Endodermal cell (in vitro differentiated cells): ENCODE measurements at regions not wholly inside any gene's neighbourhood (a gene's known extent, or its start where the extent isn't known, plus 50 kb on each side); places are given as distances from the start of the nearest gene placed in this dataset.

Source experiments
- DNase-seq: peaks from one replicate; pipeline ENCODE4 v3.0.0-alpha.2; 2017
- H3K27ac ChIP-seq: 2 replicates; pipeline ENCODE4 v1.5.1; 2013; ENCODE audit warnings: mild to moderate bottlenecking, low read depth, low read length, moderate library complexity
- H3K27me3 ChIP-seq: 2 replicates; pipeline ENCODE4 v1.6.1; 2013; ENCODE audit warnings: mild to moderate bottlenecking, low read length, moderate library complexity; ENCODE audit not compliant: insufficient read depth, control insufficient read depth, poor library complexity, severe bottlenecking
- H3K36me3 ChIP-seq: 2 replicates; pipeline ENCODE4 v1.7.0; 2013; ENCODE audit warnings: mild to moderate bottlenecking, low read length, moderate library complexity; ENCODE audit not compliant: control insufficient read depth, insufficient read depth
- H3K4me1 ChIP-seq: one replicate; pipeline ENCODE4 v1.7.0; 2013; ENCODE audit warnings: low read length; ENCODE audit not compliant: control insufficient read depth, insufficient read depth
- H3K4me3 ChIP-seq: 2 replicates; pipeline ENCODE4 v1.5.1; 2013; ENCODE audit warnings: mild to moderate bottlenecking, low read length, moderate library complexity
- H3K9ac ChIP-seq: 2 replicates; pipeline ENCODE4 v1.6.1; 2013; ENCODE audit warnings: mild to moderate bottlenecking, low read length, moderate library complexity; ENCODE audit not compliant: poor library complexity, severe bottlenecking; ENCODE audit errors: extremely low read depth
- H3K9me3 ChIP-seq: 2 replicates; pipeline ENCODE4 v1.6.1; 2013; ENCODE audit warnings: mild to moderate bottlenecking, low read length, moderate library complexity; ENCODE audit not compliant: control insufficient read depth
- H3K27ac Mint-ChIP-seq: 2 replicates; pipeline ENCODE4 v1.8.0; 2020; ENCODE audit warnings: mixed read lengths
- H3K27me3 Mint-ChIP-seq: 2 replicates; pipeline ENCODE4 v1.8.0; 2021; ENCODE audit warnings: mild to moderate bottlenecking, mixed read lengths; ENCODE audit not compliant: insufficient read depth
- H3K36me3 Mint-ChIP-seq: 2 replicates; pipeline ENCODE4 v1.8.0; 2020; ENCODE audit warnings: low read depth, mixed read lengths
- H3K4me1 Mint-ChIP-seq: 2 replicates; pipeline ENCODE4 v1.8.0; 2020; ENCODE audit warnings: mixed read lengths
- H3K4me3 Mint-ChIP-seq: 2 replicates; pipeline ENCODE4 v1.8.0; 2020; ENCODE audit warnings: mild to moderate bottlenecking, moderate library complexity, mixed read lengths
- H3K9me3 Mint-ChIP-seq: 2 replicates; pipeline ENCODE4 v1.8.0; 2020; ENCODE audit warnings: mild to moderate bottlenecking, mixed read lengths
- CTCF ChIP-seq: fragments of 200-600 bp; sonication (generic); conservative IDR thresholded peaks from 2 replicates; pipeline ENCODE4 v1.5.0; 2021; ENCODE audit warnings: antibody characterized with exemption, mild to moderate bottlenecking
- WGBS, 2 experiments: methylation state at CpG; one replicate each; pipeline versions ENCODE4 v1.1.5 to v1.1.7; 2013; ENCODE audit warnings: missing lambda C conversion rate in 2 of 2, mixed read lengths in 1 of 2; ENCODE audit not compliant: insufficient coverage in 1 of 2, insufficient read length in 1 of 2; 5-methylcytosine and 5-hydroxymethylcytosine counted together

- no peak overlapping the region for H3K9ac ChIP-seq
- no peaks in the 10 kb centered on the region for H3K4me1 ChIP-seq
- no peaks in the 10 kb centered on the region for H3K36me3 ChIP-seq
- H3K9me3 ChIP-seq: no peaks in the 10 kb centered on the region
- no peak overlapping the region for H3K4me3 ChIP-seq
- no peaks in the 10 kb centered on the region for H3K27me3 ChIP-seq
- no peak overlapping the region for H3K4me3 Mint-ChIP-seq
- H3K27ac Mint-ChIP-seq: no peak overlapping the region
- peaks cover 3% of the 10 kb centered on the region for H3K27me3 Mint-ChIP-seq
- H3K4me1 Mint-ChIP-seq: no peaks in the 10 kb centered on the region
- no peaks in the 10 kb centered on the region for H3K36me3 Mint-ChIP-seq
- no peak overlapping the region for H3K27ac ChIP-seq
- TF ChIP-seq CTCF: no peak
- no peak for DNase-seq
- H3K9me3 Mint-ChIP-seq: peaks cover 5% of the 10 kb centered on the region
- 94 to 97% methylated on average over 6 to 17 of the region's 17 CpGs for WGBS, 2 experiments
These were observed 390.3 kb downstream of the BRD1 start for GRCh38 chr22:49437356-49437755.

- no peaks in the 10 kb centered on the region for H3K4me1 ChIP-seq
- H3K27ac ChIP-seq: no peak overlapping the region
- no peak overlapping the region for H3K9ac ChIP-seq
- Mint-ChIP-seq H3K9me3 (peaks cover 5% of the 10 kb centered on the region), H3K27ac (no peak overlapping the region), H3K36me3 (no peaks in the 10 kb centered on the region), H3K4me1 (no peaks in the 10 kb centered on the region), H3K27me3 (peaks cover 3% of the 10 kb centered on the region), H3K4me3 (no peak overlapping the region)
- WGBS, 2 experiments: 76 to 82% methylated on average over 8 to 11 of the region's 11 CpGs
- H3K27me3 ChIP-seq: no peaks in the 10 kb centered on the region
- no peak for DNase-seq
- no peak for TF ChIP-seq CTCF
- H3K4me3 ChIP-seq: no peak overlapping the region
- H3K9me3 ChIP-seq: no peaks in the 10 kb centered on the region
- H3K36me3 ChIP-seq: no peaks in the 10 kb centered on the region
These were observed 391.6 kb downstream of the BRD1 start for GRCh38 chr22:49436056-49436455.

GRCh38 chr22:49435596-49435995 lies 392.1 kb downstream of the BRD1 start:
- H3K4me3 ChIP-seq: no peak overlapping the region
- Mint-ChIP-seq H3K36me3 (no peaks in the 10 kb centered on the region), H3K4me3 (no peak overlapping the region), H3K27me3 (peaks cover 3% of the 10 kb centered on the region), H3K9me3 (peaks cover 5% of the 10 kb centered on the region), H3K4me1 (no peaks in the 10 kb centered on the region), H3K27ac (no peak overlapping the region)
- no peaks in the 10 kb centered on the region for H3K9me3 ChIP-seq
- no peak overlapping the region for H3K9ac ChIP-seq
- no peak for DNase-seq
- H3K36me3 ChIP-seq: no peaks in the 10 kb centered on the region
- no peak overlapping the region for H3K27ac ChIP-seq
- TF ChIP-seq CTCF: no peak
- no peaks in the 10 kb centered on the region for H3K4me1 ChIP-seq
- H3K27me3 ChIP-seq: no peaks in the 10 kb centered on the region
- WGBS, 2 experiments: 71 to 87% methylated on average over 9 to 13 of the region's 13 CpGs
